Bone marrow (tissue), 2 donors: ENCODE measurements at regions not wholly inside any gene's neighbourhood (a gene's known extent, or its start where the extent isn't known, plus 50 kb on each side); places are given as distances from the start of the nearest gene placed in this dataset.

ENCODE experiments used
- DNase-seq, 2 donors: peaks; one replicate each; lab custom pipeline; 2025; lab: John Stamatoyannopoulos, UW

GRCh38 chr12:92581604-92582003 lies 121.2 kb upstream of the PLEKHG7 start:
- DNase-seq = no peak

GRCh38 chr12:92574911-92575570 lies 127.7 kb upstream of the PLEKHG7 start:
- DNase-seq = no peak

- DNase-seq = no peak
Observed at GRCh38 chr12:92574051-92574783, 128.6 kb upstream of the PLEKHG7 start.

GRCh38 chr12:92573104-92573503 lies 129.7 kb upstream of the PLEKHG7 start:
- DNase-seq = no peak

- DNase-seq = no peak
Observed at GRCh38 chr12:92571844-92572543, 130.8 kb upstream of the PLEKHG7 start.

GRCh38 chr12:92571169-92571568 lies 131.6 kb upstream of the PLEKHG7 start:
- DNase-seq = no peak

- peak in 1 of 2 donors; percentile 42 for DNase-seq
Observed at GRCh38 chr12:92570056-92570753, 132.6 kb upstream of the PLEKHG7 start.

GRCh38 chr12:92568691-92569090 lies 134.1 kb upstream of the PLEKHG7 start:
- no peak for DNase-seq

GRCh38 chr12:92566448-92567019 lies 136.3 kb upstream of the PLEKHG7 start:
- no peak for DNase-seq

- DNase-seq = no peak
Observed at GRCh38 chr12:92563819-92564218, 139.0 kb upstream of the PLEKHG7 start.

- no peak for DNase-seq
Observed at GRCh38 chr12:92562063-92562734, 140.6 kb upstream of the PLEKHG7 start.

GRCh38 chr12:92561543-92561899 lies 141.3 kb upstream of the PLEKHG7 start:
- no peak for DNase-seq

GRCh38 chr12:92560713-92561542 lies 141.9 kb upstream of the PLEKHG7 start:
- no peak for DNase-seq

GRCh38 chr12:92558806-92559205 lies 144.0 kb upstream of the PLEKHG7 start:
- DNase-seq = no peak

- no peak for DNase-seq
Observed at GRCh38 chr12:92558215-92558773, 144.5 kb upstream of the PLEKHG7 start.

GRCh38 chr12:92557422-92557724 lies 145.4 kb upstream of the PLEKHG7 start:
- DNase-seq = no peak

GRCh38 chr12:92556637-92557421 lies 146.0 kb upstream of the PLEKHG7 start:
- DNase-seq = no peak

GRCh38 chr12:92556141-92556540 lies 146.6 kb upstream of the PLEKHG7 start:
- no peak for DNase-seq

GRCh38 chr12:92554158-92555073 lies 148.4 kb upstream of the PLEKHG7 start:
- DNase-seq = no peak
